ENCODE measurements at regions not wholly inside any gene's neighbourhood (a gene's known extent, or its start where the extent isn't known, plus 50 kb on each side); places are given as distances from the start of the nearest gene placed in this dataset.

- DNase-seq, result no peak
Measured at GRCh38 chrX:20596856-20597255, 330.1 kb upstream of the RPS6KA3 start.

- DNase-seq, result peak; percentile 66 to 71
Measured at GRCh38 chrX:20595928-20596575, 329.3 kb upstream of the RPS6KA3 start.

- no peak for DNase-seq
Measured at GRCh38 chrX:20594985-20595384, 328.3 kb upstream of the RPS6KA3 start.

- no peak for DNase-seq
Measured at GRCh38 chrX:20593836-20594235, 327.1 kb upstream of the RPS6KA3 start.

- DNase-seq, result no peak
Measured at GRCh38 chrX:20593402-20593801, 326.7 kb upstream of the RPS6KA3 start.

- DNase-seq, result no peak
Measured at GRCh38 chrX:20591246-20591645, 324.5 kb upstream of the RPS6KA3 start.

- DNase-seq, result no peak
Measured at GRCh38 chrX:20585782-20586181, 319.1 kb upstream of the RPS6KA3 start.

GRCh38 chrX:20571611-20572010 lies 304.9 kb upstream of the RPS6KA3 start:
- DNase-seq, result no peak

GRCh38 chrX:20567108-20567507 lies 300.4 kb upstream of the RPS6KA3 start:
- DNase-seq, result no peak

GRCh38 chrX:20547611-20548051 lies 280.9 kb upstream of the RPS6KA3 start:
- no peak for DNase-seq

- no peak for DNase-seq
Measured at GRCh38 chrX:20545538-20545937, 278.8 kb upstream of the RPS6KA3 start.

- no peak for DNase-seq
Measured at GRCh38 chrX:20542072-20542471, 275.4 kb upstream of the RPS6KA3 start.

- DNase-seq, result no peak
Measured at GRCh38 chrX:20538974-20539373, 272.3 kb upstream of the RPS6KA3 start.

- DNase-seq, result no peak
Measured at GRCh38 chrX:20531667-20532066, 265.0 kb upstream of the RPS6KA3 start.

GRCh38 chrX:20530406-20530921 lies 263.8 kb upstream of the RPS6KA3 start:
- DNase-seq, result peak; percentile 72

GRCh38 chrX:20529711-20530110 lies 263.0 kb upstream of the RPS6KA3 start:
- DNase-seq, result no peak

- no peak for DNase-seq
Measured at GRCh38 chrX:20529301-20529700, 262.6 kb upstream of the RPS6KA3 start.

- no peak for DNase-seq
Measured at GRCh38 chrX:20527558-20528011, 260.9 kb upstream of the RPS6KA3 start.

- no peak for DNase-seq
Measured at GRCh38 chrX:20527041-20527440, 260.3 kb upstream of the RPS6KA3 start.

- DNase-seq, result no peak
Measured at GRCh38 chrX:20523626-20524312, 257.1 kb upstream of the RPS6KA3 start.

GRCh38 chrX:20522420-20522819 lies 255.7 kb upstream of the RPS6KA3 start:
- DNase-seq, result no peak

- no peak for DNase-seq
Measured at GRCh38 chrX:20521222-20521621, 254.5 kb upstream of the RPS6KA3 start.

- no peak for DNase-seq
Measured at GRCh38 chrX:20519826-20520225, 253.1 kb upstream of the RPS6KA3 start.

GRCh38 chrX:20519146-20519545 lies 252.4 kb upstream of the RPS6KA3 start:
- DNase-seq, result no peak

Data from activated T-cell treated with anti-CD3 and anti-CD28 coated beads, Interleukin-2, amount 50 U/mL, for 48 hours (primary cell).